A673 (cell line): ENCODE measurements at regions not wholly inside any gene's neighbourhood (a gene's known extent, or its start where the extent isn't known, plus 50 kb on each side); places are given as distances from the start of the nearest gene placed in this dataset.

Experiments used
- BruUV-seq: library from RNA; stranded (reverse); fragments of 400-500 nt; replicated peaks from 2 replicates; lab custom pipeline; 2021; lab: Mats Ljungman, UMichigan
- CTCF ChIA-PET: fragments of 300-600 bp; sonication (Branson Sonifier 250); formaldehyde crosslinking; loops from one replicate; lab custom pipeline; 2022; ENCODE audit warnings: antibody characterized with exemption; lab: Charles Lee
- POLR2A ChIA-PET: fragments of 300-600 bp; sonication (Branson Sonifier 250); formaldehyde crosslinking; loops from one replicate; lab custom pipeline; 2022; ENCODE audit warnings: antibody characterized with exemption; ENCODE audit not compliant: low non-redundant PET; lab: Charles Lee
- DNase-seq: peaks from one replicate; pipeline ENCODE4 v3.0.0-alpha.2; 2015; ENCODE audit warnings: low spot score
- H3K27ac ChIP-seq: fragments of 200-600 bp; sonication (generic); 2 replicates; pipeline ENCODE4 v1.5.1; 2016; ENCODE audit warnings: mixed run types, low read depth, mild to moderate bottlenecking, mixed read lengths, antibody characterized with exemption, low read length; ENCODE audit not compliant: poor library complexity, severe bottlenecking
- H3K27me3 ChIP-seq: fragments of 200-600 bp; sonication (generic); replicated peaks from 2 replicates; pipeline ENCODE4 v1.6.1; 2017; ENCODE audit warnings: mixed run types, low read depth, mild to moderate bottlenecking, mixed read lengths, antibody characterized with exemption, low read length; ENCODE audit not compliant: insufficient read depth, poor library complexity
- H3K36me3 ChIP-seq: fragments of 200-600 bp; sonication (generic); 2 replicates; pipeline ENCODE4 v1.6.1; 2016; ENCODE audit warnings: mixed run types, mild to moderate bottlenecking, mixed read lengths, antibody characterized with exemption, low read length; ENCODE audit not compliant: insufficient read depth, poor library complexity, severe bottlenecking
- H3K4me1 ChIP-seq: fragments of 200-600 bp; sonication (generic); 2 replicates; pipeline ENCODE4 v1.6.1; 2017; ENCODE audit warnings: mixed run types, mild to moderate bottlenecking, mixed read lengths, antibody characterized with exemption, low read length; ENCODE audit not compliant: insufficient read depth, poor library complexity, severe bottlenecking
- H3K4me3 ChIP-seq: fragments of 200-600 bp; sonication (generic); 2 replicates; pipeline ENCODE4 v1.5.1; 2016; ENCODE audit warnings: low read depth, mixed run types, mild to moderate bottlenecking, mixed read lengths, low read length; ENCODE audit not compliant: poor library complexity, severe bottlenecking
- H3K9me3 ChIP-seq: fragments of 200-600 bp; sonication (generic); 2 replicates; pipeline ENCODE4 v1.6.1; 2016; ENCODE audit warnings: mixed run types, low read depth, mild to moderate bottlenecking, mixed read lengths, antibody characterized with exemption, low read length; ENCODE audit not compliant: poor library complexity, severe bottlenecking
- EZH2 ChIP-seq: fragments of 200-600 bp; sonication (generic); IDR thresholded peaks from 2 replicates; pipeline ENCODE4 v1.6.1; 2017; ENCODE audit warnings: borderline replicate concordance, low read depth, mild to moderate bottlenecking, mixed read lengths, antibody characterized with exemption, low read length; ENCODE audit not compliant: poor library complexity, severe bottlenecking
- intact Hi-C: fragments of 100-400 bp; cut with micrococcal nuclease; formaldehyde crosslinking; loops from one replicate; pipeline ENCODE4 v1.10.0; 2022; ENCODE audit not compliant: unreplicated experiment
- TF ChIP-seq, protein P1 (sequence below): fragments of 300-800, 200-600 bp; sonication (generic); conservative IDR thresholded peaks from 2 replicates; pipeline ENCODE4 v1.5.1; 2017; ENCODE audit warnings: low read depth, mild to moderate bottlenecking, antibody characterized with exemption, low read length, moderate library complexity, mixed read lengths

DNA sequence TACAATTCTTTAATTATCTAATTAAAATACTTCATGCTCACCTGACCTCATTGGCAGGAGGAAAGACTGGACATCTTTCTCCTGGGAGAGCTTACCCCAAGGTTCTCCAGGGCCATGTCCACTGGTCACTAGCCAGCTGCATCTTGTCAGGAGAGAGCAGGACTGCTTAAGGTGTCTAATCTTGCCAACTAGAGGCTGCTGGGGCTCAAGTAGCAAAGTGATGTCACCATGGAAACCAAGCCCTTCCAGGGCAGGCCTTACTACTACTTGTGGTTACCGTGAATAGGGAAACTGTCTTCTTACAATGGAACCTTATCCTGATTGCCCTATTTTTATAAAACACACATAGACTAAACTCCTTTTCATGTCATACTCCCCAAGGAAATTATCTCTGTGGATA, 376.4 kb downstream of the SNAPC1 start:
- CTCF ChIA-PET: no interaction called here

DNA sequence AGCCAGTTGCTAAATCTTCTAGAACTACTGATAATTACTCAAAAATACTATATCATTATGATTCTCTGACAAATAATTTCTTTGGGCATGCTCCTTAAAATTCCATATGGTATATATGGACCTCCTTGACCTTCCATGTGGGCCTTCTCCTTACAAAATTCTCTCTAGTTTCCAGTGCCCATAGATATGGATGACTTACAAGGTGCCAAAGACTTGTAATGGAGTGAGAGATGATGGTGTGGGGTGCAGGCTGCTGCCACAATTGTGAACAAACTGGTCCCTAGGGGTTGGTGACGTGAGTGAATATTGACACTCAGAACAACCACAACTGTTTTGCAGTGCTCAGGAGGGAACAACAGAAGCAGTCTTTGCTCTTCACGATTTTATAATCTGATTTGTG, 378.9 kb downstream of the SNAPC1 start:
- ChIA-PET POLR2A (no interaction called here), CTCF (no interaction called here)
- DNase-seq: no peak
- intact Hi-C loops: no loop called here
- no peak overlapping the region for H3K4me3 ChIP-seq
- H3K27me3 ChIP-seq: no peaks in the 10 kb centered on the region
- no peaks in the 10 kb centered on the region for H3K9me3 ChIP-seq
- no peaks in the 10 kb centered on the region for H3K4me1 ChIP-seq
- H3K36me3 ChIP-seq: no peaks in the 10 kb centered on the region
- TF ChIP-seq EZH2: no peak
- BruUV-seq: no TSS peak
- H3K27ac ChIP-seq: no peak overlapping the region

More for the DNA sequence above, 376.4 kb downstream of the SNAPC1 start:
- BruUV-seq: no TSS peak
- H3K27me3 ChIP-seq: no peaks in the 10 kb centered on the region
- intact Hi-C loops: no loop called here
- H3K4me1 ChIP-seq: peaks cover 4% of the 10 kb centered on the region
- no peaks in the 10 kb centered on the region for H3K9me3 ChIP-seq
- H3K27ac ChIP-seq: no peak overlapping the region
- DNase-seq: no peak
- H3K36me3 ChIP-seq: no peaks in the 10 kb centered on the region
- no peak for TF ChIP-seq EZH2
- TF ChIP-seq, protein P1, sequence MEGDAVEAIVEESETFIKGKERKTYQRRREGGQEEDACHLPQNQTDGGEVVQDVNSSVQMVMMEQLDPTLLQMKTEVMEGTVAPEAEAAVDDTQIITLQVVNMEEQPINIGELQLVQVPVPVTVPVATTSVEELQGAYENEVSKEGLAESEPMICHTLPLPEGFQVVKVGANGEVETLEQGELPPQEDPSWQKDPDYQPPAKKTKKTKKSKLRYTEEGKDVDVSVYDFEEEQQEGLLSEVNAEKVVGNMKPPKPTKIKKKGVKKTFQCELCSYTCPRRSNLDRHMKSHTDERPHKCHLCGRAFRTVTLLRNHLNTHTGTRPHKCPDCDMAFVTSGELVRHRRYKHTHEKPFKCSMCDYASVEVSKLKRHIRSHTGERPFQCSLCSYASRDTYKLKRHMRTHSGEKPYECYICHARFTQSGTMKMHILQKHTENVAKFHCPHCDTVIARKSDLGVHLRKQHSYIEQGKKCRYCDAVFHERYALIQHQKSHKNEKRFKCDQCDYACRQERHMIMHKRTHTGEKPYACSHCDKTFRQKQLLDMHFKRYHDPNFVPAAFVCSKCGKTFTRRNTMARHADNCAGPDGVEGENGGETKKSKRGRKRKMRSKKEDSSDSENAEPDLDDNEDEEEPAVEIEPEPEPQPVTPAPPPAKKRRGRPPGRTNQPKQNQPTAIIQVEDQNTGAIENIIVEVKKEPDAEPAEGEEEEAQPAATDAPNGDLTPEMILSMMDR: no peak
- no peak overlapping the region for H3K4me3 ChIP-seq
- POLR2A ChIA-PET: no interaction called here

DNA sequence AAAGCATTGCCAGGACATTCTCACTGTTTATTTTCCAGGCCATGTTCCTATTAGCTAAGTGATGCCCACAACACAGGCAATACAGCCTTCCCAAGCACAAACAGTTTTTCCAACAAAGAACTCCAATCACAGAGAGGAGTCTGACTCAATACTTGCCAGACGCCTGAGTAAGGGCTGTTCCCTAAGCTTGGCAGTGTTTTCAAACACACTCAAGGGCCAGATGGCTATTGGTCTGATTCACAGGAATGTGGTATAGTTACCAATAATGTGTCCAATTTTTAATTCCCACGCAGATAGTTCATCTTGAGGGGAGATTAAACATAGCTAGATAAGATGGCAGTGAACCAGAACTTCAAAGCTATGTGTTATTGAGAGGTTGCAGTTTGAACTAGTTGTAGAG, 381.0 kb downstream of the SNAPC1 start:
- no peak overlapping the region for H3K27ac ChIP-seq
- no peak for TF ChIP-seq EZH2
- TF ChIP-seq, protein P1: no peak
- no peaks in the 10 kb centered on the region for H3K4me1 ChIP-seq
- no TSS peak for BruUV-seq
- CTCF ChIA-PET: no interaction called here
- H3K4me3 ChIP-seq: no peak overlapping the region
- no peaks in the 10 kb centered on the region for H3K27me3 ChIP-seq
- no peaks in the 10 kb centered on the region for H3K36me3 ChIP-seq
- DNase-seq: no peak
- intact Hi-C loops: no loop called here
- H3K9me3 ChIP-seq: no peaks in the 10 kb centered on the region
- POLR2A ChIA-PET: no interaction called here

DNA sequence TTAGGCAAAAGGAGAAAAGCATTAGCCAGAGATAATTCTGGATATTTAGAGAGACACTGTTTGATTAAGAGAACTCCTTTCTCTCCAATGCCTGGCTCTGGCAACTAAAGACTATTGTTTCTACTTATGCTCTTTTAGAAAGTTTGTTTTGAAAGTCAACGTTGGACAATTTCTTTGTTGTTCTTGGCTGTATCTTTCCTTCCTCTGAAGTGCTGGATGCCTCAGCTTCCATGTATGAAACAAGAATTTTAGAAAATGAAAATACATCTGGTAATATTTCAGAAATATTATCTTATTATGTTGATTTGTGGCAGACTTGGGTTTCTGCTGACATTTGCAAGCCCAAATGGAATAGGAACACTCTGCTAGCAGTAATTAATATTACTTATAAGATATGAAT, 382.6 kb downstream of the SNAPC1 start:
- ChIA-PET CTCF (no interaction called here), POLR2A (no interaction called here)
- intact Hi-C loops: no loop called here
- Histone ChIP-seq H3K27ac (no peak overlapping the region), H3K4me1 (no peaks in the 10 kb centered on the region), H3K27me3 (no peaks in the 10 kb centered on the region), H3K9me3 (no peaks in the 10 kb centered on the region), H3K4me3 (no peak overlapping the region), H3K36me3 (no peaks in the 10 kb centered on the region)
- no TSS peak for BruUV-seq
- no peak for TF ChIP-seq EZH2
- TF ChIP-seq, protein P1: no peak
- DNase-seq: no peak
